Suprapubic skin (tissue), 4 donors: ENCODE measurements at regions not wholly inside any gene's neighbourhood (a gene's known extent, or its start where the extent isn't known, plus 50 kb on each side); places are given as distances from the start of the nearest gene placed in this dataset.

ENCODE experiments used
- DNase-seq, 2 donors: peaks; one replicate each; pipeline ENCODE4 v3.0.0-alpha.2; 2019; ENCODE audit warnings: low spot score in 2 of 2
- H3K27ac ChIP-seq: fragments of 200-600 bp; sonication (generic); one replicate; pipeline ENCODE4 v1.5.1; 2019
- H3K27me3 ChIP-seq: fragments of 200-600 bp; sonication (generic); one replicate; pipeline ENCODE4 v1.5.1; 2019
- H3K36me3 ChIP-seq: fragments of 200-600 bp; sonication (generic); one replicate; pipeline ENCODE4 v1.5.1; 2019
- H3K4me1 ChIP-seq: fragments of 200-600 bp; sonication (generic); one replicate; pipeline ENCODE4 v1.5.1; 2019
- H3K4me3 ChIP-seq: fragments of 200-600 bp; sonication (generic); one replicate; pipeline ENCODE4 v1.5.1; 2019; ENCODE audit warnings: mild to moderate bottlenecking
- H3K9me3 ChIP-seq: fragments of 200-600 bp; sonication (generic); one replicate; pipeline ENCODE4 v1.5.1; 2019
- EP300 ChIP-seq: sonication (generic); formaldehyde crosslinking; IDR thresholded peaks from one replicate; pipeline ENCODE4 v1.6.1; 2017; ENCODE audit warnings: antibody characterized with exemption
- POLR2A ChIP-seq, 2 donors: fragments of 450-650 bp; IDR thresholded peaks; one replicate each; pipeline ENCODE4 v1.6.1; 2017; ENCODE audit warnings: antibody characterized with exemption in 2 of 2, mild to moderate bottlenecking in 2 of 2, moderate library complexity in 2 of 2
- POLR2AphosphoS5 ChIP-seq, 3 donors: sonication (generic); formaldehyde crosslinking; IDR thresholded peaks; one replicate each; pipeline ENCODE4 v1.6.1; 2017; ENCODE audit warnings: antibody characterized with exemption in 3 of 3
- WGBS: methylation state at CpG from one replicate; pipeline ENCODE4 v1.1.5; 2018; 5-methylcytosine and 5-hydroxymethylcytosine counted together
- TF ChIP-seq, protein P1 (sequence below), 2 donors: fragments of 200-600 bp in 1 of 2; fragments of 450-650 bp in 1 of 2; sonication (generic) in 1 of 2; IDR thresholded peaks; one replicate each; pipeline ENCODE4 v1.5.1; 2016 to 2019; ENCODE audit warnings: antibody characterized with exemption in 2 of 2, mild to moderate bottlenecking in 1 of 2, moderate library complexity in 1 of 2

DNA sequence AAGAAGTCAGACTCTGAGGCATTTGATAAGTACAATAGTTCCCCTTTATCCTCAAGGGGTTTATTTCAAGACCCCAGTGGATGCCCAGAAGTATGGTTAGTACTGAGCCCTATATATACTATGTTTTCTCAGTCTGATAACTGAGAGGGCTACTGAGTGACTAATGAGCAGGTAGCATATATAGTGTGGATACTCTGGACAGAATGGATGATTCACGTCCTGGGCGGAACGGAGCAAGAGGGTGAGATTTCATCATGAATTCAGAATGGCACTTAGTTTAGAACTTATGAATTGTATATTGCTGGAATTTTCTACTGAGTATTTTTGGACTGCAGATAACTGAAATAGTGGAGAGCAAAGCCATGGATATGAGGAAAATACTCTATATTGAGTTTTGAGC is 457.6 kb downstream of the PLK2 start:
- TF ChIP-seq POLR2A (IDR thresholded peaks at IDR 0.05) (no peak), POLR2AphosphoS5 (IDR thresholded peaks at IDR 0.05) (no peak), EP300 (no peak)
- TF ChIP-seq, protein P1, sequence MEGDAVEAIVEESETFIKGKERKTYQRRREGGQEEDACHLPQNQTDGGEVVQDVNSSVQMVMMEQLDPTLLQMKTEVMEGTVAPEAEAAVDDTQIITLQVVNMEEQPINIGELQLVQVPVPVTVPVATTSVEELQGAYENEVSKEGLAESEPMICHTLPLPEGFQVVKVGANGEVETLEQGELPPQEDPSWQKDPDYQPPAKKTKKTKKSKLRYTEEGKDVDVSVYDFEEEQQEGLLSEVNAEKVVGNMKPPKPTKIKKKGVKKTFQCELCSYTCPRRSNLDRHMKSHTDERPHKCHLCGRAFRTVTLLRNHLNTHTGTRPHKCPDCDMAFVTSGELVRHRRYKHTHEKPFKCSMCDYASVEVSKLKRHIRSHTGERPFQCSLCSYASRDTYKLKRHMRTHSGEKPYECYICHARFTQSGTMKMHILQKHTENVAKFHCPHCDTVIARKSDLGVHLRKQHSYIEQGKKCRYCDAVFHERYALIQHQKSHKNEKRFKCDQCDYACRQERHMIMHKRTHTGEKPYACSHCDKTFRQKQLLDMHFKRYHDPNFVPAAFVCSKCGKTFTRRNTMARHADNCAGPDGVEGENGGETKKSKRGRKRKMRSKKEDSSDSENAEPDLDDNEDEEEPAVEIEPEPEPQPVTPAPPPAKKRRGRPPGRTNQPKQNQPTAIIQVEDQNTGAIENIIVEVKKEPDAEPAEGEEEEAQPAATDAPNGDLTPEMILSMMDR (IDR thresholded peaks at IDR 0.05) = no peak
- Histone ChIP-seq H3K9me3 (no peaks in the 10 kb centered on the region), H3K4me1 (no peaks in the 10 kb centered on the region), H3K4me3 (no peak overlapping the region), H3K27me3 (no peaks in the 10 kb centered on the region), H3K36me3 (no peaks in the 10 kb centered on the region), H3K27ac (no peak overlapping the region)
- 94% methylated on average over 3 of the region's 3 CpGs for WGBS
- no peak for DNase-seq

DNA sequence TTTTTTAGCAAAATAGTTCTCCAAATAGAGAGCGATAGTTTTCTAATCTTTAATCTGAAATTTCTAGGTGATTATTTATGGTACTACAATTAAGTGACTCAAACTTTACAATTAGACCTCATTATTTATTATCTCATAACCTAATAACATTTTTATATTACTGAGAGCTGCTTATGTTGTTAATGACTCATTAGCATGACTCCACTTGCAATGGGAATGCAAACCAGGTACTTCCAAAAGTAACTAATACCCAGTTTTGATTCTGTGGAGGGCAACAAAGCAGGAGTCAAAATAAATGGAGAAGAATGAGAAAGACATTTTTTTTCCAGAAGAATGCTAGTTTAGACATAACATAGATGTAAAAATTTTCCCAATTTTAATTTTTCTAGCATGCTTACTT is 466.0 kb downstream of the PLK2 start:
- DNase-seq = no peak
- 57% methylated on average over 1 of the region's 1 CpG for WGBS
- no peaks in the 10 kb centered on the region for H3K36me3 ChIP-seq
- no peaks in the 10 kb centered on the region for H3K4me1 ChIP-seq
- H3K27ac ChIP-seq = no peak overlapping the region
- TF ChIP-seq POLR2A (IDR thresholded peaks at IDR 0.05) = no peak
- TF ChIP-seq POLR2AphosphoS5 (IDR thresholded peaks at IDR 0.05) = no peak
- H3K4me3 ChIP-seq = no peak overlapping the region
- H3K9me3 ChIP-seq = no peaks in the 10 kb centered on the region
- no peaks in the 10 kb centered on the region for H3K27me3 ChIP-seq

DNA sequence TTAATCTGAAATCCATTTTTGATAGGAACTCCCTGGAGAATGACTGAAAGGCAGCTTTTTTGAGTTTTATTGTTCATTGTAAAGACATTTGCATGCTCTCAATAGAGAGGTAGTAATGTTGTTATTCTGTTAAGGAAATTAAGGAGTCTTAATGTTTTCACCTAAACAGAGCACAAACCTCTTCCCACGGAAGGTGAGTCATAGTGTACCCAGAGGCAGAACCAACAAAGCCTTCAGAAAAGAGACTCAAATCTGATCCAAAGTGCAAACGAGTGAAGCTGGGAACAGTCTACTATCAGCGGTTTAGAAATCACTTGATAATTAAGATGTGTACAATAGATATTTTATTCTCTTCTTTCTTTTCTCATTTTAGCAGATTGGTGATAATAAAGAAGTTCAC is 470.5 kb downstream of the PLK2 start:
- peaks cover 9% of the 10 kb centered on the region for H3K4me1 ChIP-seq
- TF ChIP-seq POLR2AphosphoS5 (IDR thresholded peaks at IDR 0.05) (no peak), POLR2A (IDR thresholded peaks at IDR 0.05) (no peak), EP300 (no peak)
- TF ChIP-seq, protein P1 (IDR thresholded peaks at IDR 0.05) = no peak
- H3K9me3 ChIP-seq = no peaks in the 10 kb centered on the region
- WGBS = 47% methylated on average over 3 of the region's 3 CpGs
- no peak for DNase-seq
- H3K27me3 ChIP-seq = no peaks in the 10 kb centered on the region
- H3K36me3 ChIP-seq = no peaks in the 10 kb centered on the region
- no peak overlapping the region for H3K4me3 ChIP-seq
- no peak overlapping the region for H3K27ac ChIP-seq

DNA sequence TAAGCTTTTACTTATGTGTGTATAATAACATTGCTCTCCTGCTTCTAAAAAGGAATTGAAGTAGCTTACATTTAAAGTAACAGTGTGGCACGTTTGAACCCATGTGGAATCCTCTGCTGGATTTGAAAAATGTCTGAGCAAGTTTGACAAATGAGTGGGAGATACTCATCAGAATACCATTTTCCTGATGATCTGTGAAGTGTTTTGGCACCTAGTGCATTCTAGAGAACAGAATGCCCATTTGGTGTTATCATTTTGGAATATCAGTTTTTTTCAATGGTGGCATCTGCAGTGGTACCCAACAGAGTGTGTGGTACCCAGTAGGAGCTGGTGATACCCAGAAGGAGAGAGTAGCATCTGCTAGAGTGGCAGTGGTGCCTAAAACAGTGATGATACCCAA is 471.1 kb downstream of the PLK2 start:
- no peak overlapping the region for H3K4me3 ChIP-seq
- H3K36me3 ChIP-seq = no peaks in the 10 kb centered on the region
- H3K4me1 ChIP-seq = peaks cover 9% of the 10 kb centered on the region
- DNase-seq = no peak
- H3K9me3 ChIP-seq = no peaks in the 10 kb centered on the region
- H3K27me3 ChIP-seq = no peaks in the 10 kb centered on the region
- 51% methylated on average over 1 of the region's 1 CpG for WGBS
- no peak overlapping the region for H3K27ac ChIP-seq
- TF ChIP-seq POLR2A (IDR thresholded peaks at IDR 0.05) (no peak), POLR2AphosphoS5 (IDR thresholded peaks at IDR 0.05) (no peak), EP300 (no peak)
- TF ChIP-seq, protein P1 (IDR thresholded peaks at IDR 0.05) = no peak

DNA sequence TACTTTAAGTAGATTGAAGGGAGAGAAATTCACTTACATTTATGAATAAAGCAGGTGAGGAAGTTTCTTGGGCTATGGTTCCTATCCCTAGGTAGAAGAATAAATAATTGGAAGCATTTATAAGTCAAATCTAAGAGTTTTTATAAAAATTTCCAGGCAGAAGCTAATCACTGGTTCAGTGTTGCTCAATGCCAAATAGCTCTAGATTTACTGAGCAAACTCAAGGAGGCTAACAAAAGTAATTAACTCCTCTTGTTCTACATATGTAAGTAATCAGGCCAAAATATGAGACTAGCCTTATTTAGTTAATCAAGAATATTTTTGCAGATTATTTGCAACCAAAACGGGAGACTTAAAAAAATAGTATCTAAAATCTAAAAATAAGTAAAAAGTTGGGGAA is 472.3 kb downstream of the PLK2 start:
- Histone ChIP-seq H3K9me3 (no peaks in the 10 kb centered on the region), H3K27ac (no peak overlapping the region), H3K27me3 (no peaks in the 10 kb centered on the region), H3K36me3 (no peaks in the 10 kb centered on the region), H3K4me3 (no peak overlapping the region), H3K4me1 (peaks cover 9% of the 10 kb centered on the region)
- TF ChIP-seq EP300 (no peak), POLR2AphosphoS5 (IDR thresholded peaks at IDR 0.05) (no peak), POLR2A (IDR thresholded peaks at IDR 0.05) (no peak)
- TF ChIP-seq, protein P1 (IDR thresholded peaks at IDR 0.05) = no peak
- no peak for DNase-seq
- 52% methylated on average over 1 of the region's 1 CpG for WGBS

DNA sequence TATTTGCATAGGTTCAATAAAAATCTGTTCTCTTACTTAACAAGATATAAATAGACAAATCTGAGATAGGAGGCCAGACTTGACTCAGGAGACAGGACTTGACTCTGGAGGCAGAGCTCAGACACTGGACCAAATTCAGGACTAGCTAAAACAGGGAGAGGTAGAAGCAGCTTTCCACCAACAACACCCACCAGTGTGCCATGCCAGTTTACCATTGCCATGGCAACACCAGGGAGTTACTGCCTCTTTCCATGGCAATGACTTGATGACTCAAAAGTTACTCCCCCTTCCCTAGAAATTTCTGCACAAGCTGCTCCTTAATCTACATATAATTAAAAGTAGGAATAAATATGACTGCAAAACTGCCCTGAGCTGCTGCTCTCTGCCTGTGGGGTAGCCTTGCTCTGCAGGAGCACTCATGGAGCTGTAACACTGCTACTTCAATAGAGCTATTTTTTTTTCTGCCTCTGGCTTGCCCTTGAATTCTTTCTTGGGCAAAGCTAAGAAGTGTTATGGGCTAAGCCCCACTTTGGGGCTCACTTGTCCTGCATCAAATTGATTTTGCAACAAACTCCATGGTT is 473.0 kb downstream of the PLK2 start:
- Histone ChIP-seq H3K27me3 (no peaks in the 10 kb centered on the region), H3K27ac (no peak overlapping the region), H3K4me1 (peaks cover 9% of the 10 kb centered on the region), H3K4me3 (no peak overlapping the region), H3K36me3 (no peaks in the 10 kb centered on the region), H3K9me3 (no peaks in the 10 kb centered on the region)
- no peak for DNase-seq
- TF ChIP-seq POLR2A (IDR thresholded peaks at IDR 0.05) (no peak), EP300 (no peak), POLR2AphosphoS5 (IDR thresholded peaks at IDR 0.05) (no peak)
- TF ChIP-seq, protein P1 (IDR thresholded peaks at IDR 0.05) = no peak
